OCI-LY1 (cell line): ENCODE measurements at regions not wholly inside any gene's neighbourhood (a gene's known extent, or its start where the extent isn't known, plus 50 kb on each side); places are given as distances from the start of the nearest gene placed in this dataset.

Experiments used
- CTCF ChIP-seq: fragments of 200-600 bp; sonication (generic), shearing (Covaris generic); IDR thresholded peaks from 2 replicates; pipeline ENCODE4 v1.5.1; 2017; ENCODE audit warnings: mild to moderate bottlenecking, antibody characterized with exemption, low read length, moderate library complexity, mixed read lengths
- EZH2 ChIP-seq: fragments of 200-600 bp; sonication (generic), shearing (Covaris generic); IDR thresholded peaks from 2 replicates; pipeline ENCODE4 v1.8.0; 2017; ENCODE audit warnings: borderline replicate concordance, mixed run types, mild to moderate bottlenecking, antibody characterized with exemption, low read length, moderate library complexity, mixed read lengths

- no peak for TF ChIP-seq CTCF
- TF ChIP-seq EZH2: no peak
Measured at GRCh38 chr5:86244153-86244552, 373.6 kb upstream of the COX7C start.
